ENCODE measurements at regions not wholly inside any gene's neighbourhood (a gene's known extent, or its start where the extent isn't known, plus 50 kb on each side); places are given as distances from the start of the nearest gene placed in this dataset.
A peak's percentile ranks its signal among the peaks of the same experiment; 100 is the strongest.

DNA sequence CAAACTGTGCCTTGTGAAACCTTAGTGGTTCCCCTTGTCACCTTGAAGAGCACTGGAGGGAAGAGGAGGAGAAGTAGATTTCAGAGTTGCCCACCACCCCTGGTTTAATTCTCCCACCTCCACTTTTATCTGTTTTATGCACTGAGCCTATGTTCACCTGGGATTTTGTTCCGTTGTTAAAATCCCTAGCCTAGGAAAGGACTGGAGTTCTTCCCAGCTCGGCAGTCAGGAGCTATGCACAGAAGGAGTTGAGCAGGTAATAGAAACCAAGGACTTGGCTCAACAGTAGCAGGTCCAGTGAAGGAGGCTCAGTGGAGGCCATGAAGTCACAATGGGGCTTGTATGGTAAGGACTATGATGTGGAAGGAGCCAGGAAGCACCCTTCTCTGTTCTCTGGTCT is 182.4 kb upstream of the ADRA1D start:
- no peak overlapping the region for H2BK15ac ChIP-seq (ENCODE audit: low read length)
- ChIA-PET POLR2A (ENCODE audit: partially characterized antibody) (no interaction called here), CTCF (ENCODE audit: partially characterized antibody) (no interaction called here)
- H4K5ac ChIP-seq (ENCODE audit: insufficient read length, low read depth, low read length), result no peak overlapping the region
- H3K4me1 ChIP-seq (replicated peaks in 1 of 4; ENCODE audit: control insufficient read depth in 3 of 4, insufficient read depth in 4 of 4, low read length in 3 of 4), result no peaks in the 10 kb centered on the region; a peak in 1 of 7 replicates
- no peak overlapping the region for H4K8ac ChIP-seq (ENCODE audit: extremely low read depth, insufficient read depth, low read length)
- no peaks in the 10 kb centered on the region for H3K36me3 ChIP-seq (ENCODE audit: control insufficient read depth in 2 of 4, insufficient read depth in 4 of 4, low read length in 3 of 4)
- no peak overlapping the region for H3K27ac ChIP-seq (ENCODE audit: low read depth, low read length)
- no peak overlapping the region for H2BK120ac ChIP-seq (replicated peaks; ENCODE audit: low read depth, low read length)
- H2AK5ac ChIP-seq (ENCODE audit: low read depth, low read length), result no peak overlapping the region
- H3K23ac ChIP-seq (ENCODE audit: insufficient read length), result peak overlapping the region; percentile 9
- H3K27me3 ChIP-seq (replicated peaks in 1 of 4; ENCODE audit: control insufficient read depth in 3 of 4, extremely low read depth in 1 of 4, insufficient read depth in 3 of 4, low read length in 3 of 4), result no peaks in the 10 kb centered on the region
- no peak overlapping the region for H4K91ac ChIP-seq (replicated peaks; ENCODE audit: insufficient read length, low read length)
- DNase-seq (ENCODE audit: low read depth in 1 of 2, low spot score in 2 of 2), result no peak
- H3K4me2 ChIP-seq (ENCODE audit: insufficient read depth in 1 of 2, low read depth in 2 of 2, low read length in 2 of 2), result no peak overlapping the region
- 97% methylated on average over 2 of the region's 2 CpGs; no CpG with 5 or more reads in 1 of the 2 experiments for WGBS, 2 experiments (ENCODE audit: extremely low coverage in 1 of 2, insufficient coverage in 1 of 2, insufficient read length in 1 of 2, insufficient replicate concordance in 2 of 2, low coverage in 1 of 2, low lambda C conversion rate in 2 of 2, missing lambda C conversion rate in 1 of 2)
- H3K14ac ChIP-seq (ENCODE audit: insufficient read length), result no peak overlapping the region
- H2BK12ac ChIP-seq (ENCODE audit: low read depth, low read length), result no peak overlapping the region
- H2BK20ac ChIP-seq (ENCODE audit: low read length), result peak overlapping the region; percentile 10; the same call in 1 of the 2 replicates
- no peak overlapping the region for H3K4ac ChIP-seq (replicated peaks; ENCODE audit: insufficient read length, low read depth, low read length)
- no peaks in the 10 kb centered on the region for H4K20me1 ChIP-seq (replicated peaks in 1 of 2; ENCODE audit: control insufficient read depth in 1 of 2, insufficient read depth in 2 of 2, low read length in 2 of 2)
- no peak overlapping the region for H3K56ac ChIP-seq (replicated peaks; ENCODE audit: insufficient read length, low read depth, low read length)
- no peaks in the 10 kb centered on the region for H3K9me3 ChIP-seq (ENCODE audit: insufficient read depth in 2 of 2, low read depth in 1 of 2, low read length in 1 of 2)
- no peak overlapping the region for H2BK5ac ChIP-seq (ENCODE audit: low read depth, low read length)
- H3K79me2 ChIP-seq (ENCODE audit: control insufficient read depth in 1 of 2, insufficient read depth in 2 of 2, low read length in 2 of 2), result no peaks in the 10 kb centered on the region
- H3K4me3 ChIP-seq (ENCODE audit: extremely low read depth in 1 of 4, insufficient read depth in 2 of 4, low read depth in 3 of 4, low read length in 4 of 4), result no peak overlapping the region
- H3K79me1 ChIP-seq (ENCODE audit: low read depth, low read length), result no peaks in the 10 kb centered on the region
- no peak overlapping the region for H3K9ac ChIP-seq (replicated peaks in 1 of 4; ENCODE audit: extremely low read depth in 1 of 4, low read depth in 3 of 4, low read length in 3 of 4)
- no peak for FAIRE-seq
- no peaks in the 10 kb centered on the region for H3K23me2 ChIP-seq (ENCODE audit: low read depth, low read length)
- no peak overlapping the region for H3K18ac ChIP-seq (ENCODE audit: extremely low read depth, low read length)
- no peak overlapping the region for H2AFZ ChIP-seq (ENCODE audit: low read length)
- TF ChIP-seq, protein P1, sequence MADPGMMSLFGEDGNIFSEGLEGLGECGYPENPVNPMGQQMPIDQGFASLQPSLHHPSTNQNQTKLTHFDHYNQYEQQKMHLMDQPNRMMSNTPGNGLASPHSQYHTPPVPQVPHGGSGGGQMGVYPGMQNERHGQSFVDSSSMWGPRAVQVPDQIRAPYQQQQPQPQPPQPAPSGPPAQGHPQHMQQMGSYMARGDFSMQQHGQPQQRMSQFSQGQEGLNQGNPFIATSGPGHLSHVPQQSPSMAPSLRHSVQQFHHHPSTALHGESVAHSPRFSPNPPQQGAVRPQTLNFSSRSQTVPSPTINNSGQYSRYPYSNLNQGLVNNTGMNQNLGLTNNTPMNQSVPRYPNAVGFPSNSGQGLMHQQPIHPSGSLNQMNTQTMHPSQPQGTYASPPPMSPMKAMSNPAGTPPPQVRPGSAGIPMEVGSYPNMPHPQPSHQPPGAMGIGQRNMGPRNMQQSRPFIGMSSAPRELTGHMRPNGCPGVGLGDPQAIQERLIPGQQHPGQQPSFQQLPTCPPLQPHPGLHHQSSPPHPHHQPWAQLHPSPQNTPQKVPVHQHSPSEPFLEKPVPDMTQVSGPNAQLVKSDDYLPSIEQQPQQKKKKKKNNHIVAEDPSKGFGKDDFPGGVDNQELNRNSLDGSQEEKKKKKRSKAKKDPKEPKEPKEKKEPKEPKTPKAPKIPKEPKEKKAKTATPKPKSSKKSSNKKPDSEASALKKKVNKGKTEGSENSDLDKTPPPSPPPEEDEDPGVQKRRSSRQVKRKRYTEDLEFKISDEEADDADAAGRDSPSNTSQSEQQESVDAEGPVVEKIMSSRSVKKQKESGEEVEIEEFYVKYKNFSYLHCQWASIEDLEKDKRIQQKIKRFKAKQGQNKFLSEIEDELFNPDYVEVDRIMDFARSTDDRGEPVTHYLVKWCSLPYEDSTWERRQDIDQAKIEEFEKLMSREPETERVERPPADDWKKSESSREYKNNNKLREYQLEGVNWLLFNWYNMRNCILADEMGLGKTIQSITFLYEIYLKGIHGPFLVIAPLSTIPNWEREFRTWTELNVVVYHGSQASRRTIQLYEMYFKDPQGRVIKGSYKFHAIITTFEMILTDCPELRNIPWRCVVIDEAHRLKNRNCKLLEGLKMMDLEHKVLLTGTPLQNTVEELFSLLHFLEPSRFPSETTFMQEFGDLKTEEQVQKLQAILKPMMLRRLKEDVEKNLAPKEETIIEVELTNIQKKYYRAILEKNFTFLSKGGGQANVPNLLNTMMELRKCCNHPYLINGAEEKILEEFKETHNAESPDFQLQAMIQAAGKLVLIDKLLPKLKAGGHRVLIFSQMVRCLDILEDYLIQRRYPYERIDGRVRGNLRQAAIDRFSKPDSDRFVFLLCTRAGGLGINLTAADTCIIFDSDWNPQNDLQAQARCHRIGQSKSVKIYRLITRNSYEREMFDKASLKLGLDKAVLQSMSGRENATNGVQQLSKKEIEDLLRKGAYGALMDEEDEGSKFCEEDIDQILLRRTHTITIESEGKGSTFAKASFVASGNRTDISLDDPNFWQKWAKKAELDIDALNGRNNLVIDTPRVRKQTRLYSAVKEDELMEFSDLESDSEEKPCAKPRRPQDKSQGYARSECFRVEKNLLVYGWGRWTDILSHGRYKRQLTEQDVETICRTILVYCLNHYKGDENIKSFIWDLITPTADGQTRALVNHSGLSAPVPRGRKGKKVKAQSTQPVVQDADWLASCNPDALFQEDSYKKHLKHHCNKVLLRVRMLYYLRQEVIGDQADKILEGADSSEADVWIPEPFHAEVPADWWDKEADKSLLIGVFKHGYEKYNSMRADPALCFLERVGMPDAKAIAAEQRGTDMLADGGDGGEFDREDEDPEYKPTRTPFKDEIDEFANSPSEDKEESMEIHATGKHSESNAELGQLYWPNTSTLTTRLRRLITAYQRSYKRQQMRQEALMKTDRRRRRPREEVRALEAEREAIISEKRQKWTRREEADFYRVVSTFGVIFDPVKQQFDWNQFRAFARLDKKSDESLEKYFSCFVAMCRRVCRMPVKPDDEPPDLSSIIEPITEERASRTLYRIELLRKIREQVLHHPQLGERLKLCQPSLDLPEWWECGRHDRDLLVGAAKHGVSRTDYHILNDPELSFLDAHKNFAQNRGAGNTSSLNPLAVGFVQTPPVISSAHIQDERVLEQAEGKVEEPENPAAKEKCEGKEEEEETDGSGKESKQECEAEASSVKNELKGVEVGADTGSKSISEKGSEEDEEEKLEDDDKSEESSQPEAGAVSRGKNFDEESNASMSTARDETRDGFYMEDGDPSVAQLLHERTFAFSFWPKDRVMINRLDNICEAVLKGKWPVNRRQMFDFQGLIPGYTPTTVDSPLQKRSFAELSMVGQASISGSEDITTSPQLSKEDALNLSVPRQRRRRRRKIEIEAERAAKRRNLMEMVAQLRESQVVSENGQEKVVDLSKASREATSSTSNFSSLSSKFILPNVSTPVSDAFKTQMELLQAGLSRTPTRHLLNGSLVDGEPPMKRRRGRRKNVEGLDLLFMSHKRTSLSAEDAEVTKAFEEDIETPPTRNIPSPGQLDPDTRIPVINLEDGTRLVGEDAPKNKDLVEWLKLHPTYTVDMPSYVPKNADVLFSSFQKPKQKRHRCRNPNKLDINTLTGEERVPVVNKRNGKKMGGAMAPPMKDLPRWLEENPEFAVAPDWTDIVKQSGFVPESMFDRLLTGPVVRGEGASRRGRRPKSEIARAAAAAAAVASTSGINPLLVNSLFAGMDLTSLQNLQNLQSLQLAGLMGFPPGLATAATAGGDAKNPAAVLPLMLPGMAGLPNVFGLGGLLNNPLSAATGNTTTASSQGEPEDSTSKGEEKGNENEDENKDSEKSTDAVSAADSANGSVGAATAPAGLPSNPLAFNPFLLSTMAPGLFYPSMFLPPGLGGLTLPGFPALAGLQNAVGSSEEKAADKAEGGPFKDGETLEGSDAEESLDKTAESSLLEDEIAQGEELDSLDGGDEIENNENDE (IDR thresholded peaks at IDR 0.05; ENCODE audit: insufficient replicate concordance, low read length), result no peak

All from H1 (cell line).